BE2C (cell line): ENCODE measurements at regions not wholly inside any gene's neighbourhood (a gene's known extent, or its start where the extent isn't known, plus 50 kb on each side); places are given as distances from the start of the nearest gene placed in this dataset.
A peak's percentile ranks its signal among the peaks of the same experiment; 100 is the strongest.

ENCODE experiments used
- DNase-seq: peaks from one replicate; pipeline ENCODE4 v3.0.0-alpha.2; 2020
- H3K27me3 ChIP-seq: fragments of 250-450 bp; sonication (Bioruptor Pico); 2 replicates; pipeline ENCODE4 v1.5.1; 2020; ENCODE audit warnings: mild to moderate bottlenecking
- H3K36me3 ChIP-seq: fragments of 250-450 bp; sonication (Bioruptor Pico); 2 replicates; pipeline ENCODE4 v1.5.1; 2020; ENCODE audit warnings: mild to moderate bottlenecking
- H3K4me1 ChIP-seq: fragments of 250-450 bp; sonication (Bioruptor Pico); 2 replicates; pipeline ENCODE4 v1.5.1; 2020
- H3K4me3 ChIP-seq: 2 replicates; pipeline ENCODE4 v1.5.1; 2011; ENCODE audit warnings: low read depth, low read length
- H3K9me3 ChIP-seq: fragments of 250-450 bp; sonication (Bioruptor Pico); 2 replicates; pipeline ENCODE4 v1.5.1; 2020
- TF ChIP-seq, protein P1 (sequence below): IDR thresholded peaks from 2 replicates; pipeline ENCODE4 v1.5.1; 2012; ENCODE audit warnings: mild to moderate bottlenecking, low read depth, low read length

DNA sequence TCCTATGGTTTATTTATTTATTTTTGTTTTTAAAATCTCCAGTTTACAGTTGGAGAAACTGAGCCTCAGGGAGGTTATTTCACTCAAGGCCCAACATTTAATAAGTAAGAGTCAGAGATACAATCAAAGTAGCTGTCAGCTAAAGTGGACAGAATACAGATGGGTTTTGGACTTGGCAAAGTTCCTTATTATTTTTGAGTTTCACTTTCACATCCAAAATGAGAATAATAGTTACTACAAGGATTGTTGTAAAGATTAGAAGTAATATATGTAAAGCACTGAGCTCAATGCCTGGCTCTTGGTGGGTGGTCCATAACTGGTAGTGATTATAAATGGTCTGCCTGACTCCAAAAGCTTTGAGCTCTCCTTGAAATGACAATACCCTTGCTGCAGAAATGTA is 87.5 kb upstream of the SESN3 start:
- TF ChIP-seq, protein P1, sequence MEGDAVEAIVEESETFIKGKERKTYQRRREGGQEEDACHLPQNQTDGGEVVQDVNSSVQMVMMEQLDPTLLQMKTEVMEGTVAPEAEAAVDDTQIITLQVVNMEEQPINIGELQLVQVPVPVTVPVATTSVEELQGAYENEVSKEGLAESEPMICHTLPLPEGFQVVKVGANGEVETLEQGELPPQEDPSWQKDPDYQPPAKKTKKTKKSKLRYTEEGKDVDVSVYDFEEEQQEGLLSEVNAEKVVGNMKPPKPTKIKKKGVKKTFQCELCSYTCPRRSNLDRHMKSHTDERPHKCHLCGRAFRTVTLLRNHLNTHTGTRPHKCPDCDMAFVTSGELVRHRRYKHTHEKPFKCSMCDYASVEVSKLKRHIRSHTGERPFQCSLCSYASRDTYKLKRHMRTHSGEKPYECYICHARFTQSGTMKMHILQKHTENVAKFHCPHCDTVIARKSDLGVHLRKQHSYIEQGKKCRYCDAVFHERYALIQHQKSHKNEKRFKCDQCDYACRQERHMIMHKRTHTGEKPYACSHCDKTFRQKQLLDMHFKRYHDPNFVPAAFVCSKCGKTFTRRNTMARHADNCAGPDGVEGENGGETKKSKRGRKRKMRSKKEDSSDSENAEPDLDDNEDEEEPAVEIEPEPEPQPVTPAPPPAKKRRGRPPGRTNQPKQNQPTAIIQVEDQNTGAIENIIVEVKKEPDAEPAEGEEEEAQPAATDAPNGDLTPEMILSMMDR, result no peak
- peaks cover 13% of the 10 kb centered on the region for H3K4me1 ChIP-seq
- DNase-seq, result no peak
- H3K4me3 ChIP-seq, result no peak overlapping the region
- H3K27me3 ChIP-seq, result no peaks in the 10 kb centered on the region
- no peaks in the 10 kb centered on the region for H3K9me3 ChIP-seq
- no peaks in the 10 kb centered on the region for H3K36me3 ChIP-seq

DNA sequence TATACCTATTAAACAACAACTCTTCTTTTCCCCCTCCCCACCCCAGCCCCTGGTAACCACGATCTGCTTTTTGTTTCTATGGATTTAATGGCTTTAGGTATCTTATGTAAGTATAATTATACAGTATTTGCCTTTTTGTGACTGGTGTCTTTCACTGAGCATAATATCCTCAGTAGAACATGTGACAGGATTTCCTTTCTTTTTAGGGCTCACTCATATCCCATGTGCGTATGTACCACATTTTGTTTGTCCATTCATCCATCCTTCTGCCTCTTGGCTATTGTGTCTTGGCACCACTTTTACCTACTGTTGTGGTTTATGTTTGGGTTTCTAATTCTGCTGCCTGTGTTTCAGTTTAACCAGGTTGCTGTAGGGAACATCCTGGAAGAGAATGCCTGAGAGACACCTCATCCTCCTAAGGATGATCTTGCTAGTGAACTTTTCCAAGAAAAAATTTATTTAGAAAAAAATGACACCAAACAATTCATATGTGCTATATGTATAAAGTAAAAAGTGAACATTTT is 77.6 kb upstream of the SESN3 start:
- TF ChIP-seq, protein P1, result no peak
- H3K27me3 ChIP-seq, result no peaks in the 10 kb centered on the region
- no peak for DNase-seq

DNA sequence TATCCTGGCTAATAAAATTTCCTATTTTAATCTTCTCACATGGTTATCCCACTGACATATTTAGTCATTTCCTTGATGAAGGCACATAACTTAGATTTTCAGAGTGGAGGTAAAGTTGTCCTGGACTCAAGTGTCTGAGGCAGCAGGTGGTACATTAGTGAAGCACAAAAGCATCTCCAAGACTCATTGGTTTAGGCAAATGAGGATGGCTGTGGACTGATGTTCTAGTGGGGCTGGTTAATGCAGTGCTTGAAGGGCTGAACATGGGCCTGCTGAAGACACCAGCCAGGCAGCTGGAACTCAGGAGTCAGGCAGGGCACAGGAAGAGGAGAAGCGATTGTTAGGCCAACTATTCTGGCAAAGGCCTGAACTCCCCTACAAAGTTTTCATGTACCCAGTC is 76.3 kb upstream of the SESN3 start:
- H3K36me3 ChIP-seq, result no peaks in the 10 kb centered on the region
- H3K27me3 ChIP-seq, result no peaks in the 10 kb centered on the region
- H3K4me3 ChIP-seq, result no peak overlapping the region
- DNase-seq, result no peak
- TF ChIP-seq, protein P1, result no peak
- peaks cover 9% of the 10 kb centered on the region for H3K4me1 ChIP-seq
- no peaks in the 10 kb centered on the region for H3K9me3 ChIP-seq

More for the DNA sequence above, 77.6 kb upstream of the SESN3 start:
- Histone ChIP-seq H3K36me3 (no peaks in the 10 kb centered on the region), H3K4me1 (peaks cover 9% of the 10 kb centered on the region), H3K4me3 (no peak overlapping the region), H3K9me3 (no peaks in the 10 kb centered on the region)

GRCh38 chr11:95306801-95307200 is 75.8 kb upstream of the SESN3 start:
- H3K36me3 ChIP-seq, result no peaks in the 10 kb centered on the region
- peaks cover 9% of the 10 kb centered on the region for H3K4me1 ChIP-seq
- H3K27me3 ChIP-seq, result no peaks in the 10 kb centered on the region
- DNase-seq, result no peak
- no peaks in the 10 kb centered on the region for H3K9me3 ChIP-seq
- TF ChIP-seq, protein P1, result no peak
- no peak overlapping the region for H3K4me3 ChIP-seq

- TF ChIP-seq, protein P1, result peak; percentile 8; the same call in 1 of the 2 replicates
- Histone ChIP-seq H3K9me3 (no peaks in the 10 kb centered on the region), H3K4me3 (no peak overlapping the region), H3K4me1 (peaks cover 13% of the 10 kb centered on the region), H3K27me3 (no peaks in the 10 kb centered on the region), H3K36me3 (no peaks in the 10 kb centered on the region)
- no peak for DNase-seq
Measured at GRCh38 chr11:95306123-95306522, 75.1 kb upstream of the SESN3 start.

DNA sequence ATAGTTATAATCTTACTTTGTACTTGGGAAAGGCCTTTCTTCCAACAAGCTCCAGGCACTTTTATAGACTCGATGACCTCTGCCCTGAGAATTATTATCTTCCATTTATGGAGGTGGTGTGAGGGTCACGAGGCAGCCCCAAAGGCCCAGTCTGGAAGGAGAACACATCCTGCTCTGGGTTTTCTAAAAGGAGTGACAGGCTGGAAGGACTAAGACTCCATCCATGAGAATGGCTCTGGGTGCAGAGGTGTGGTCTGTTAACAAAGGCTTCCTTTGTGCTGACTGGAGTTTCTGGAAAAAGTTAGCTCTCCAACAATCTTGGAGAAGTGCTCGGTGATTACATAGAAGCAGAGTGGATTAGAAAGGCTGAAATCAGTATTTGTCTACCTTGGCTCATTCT is 74.7 kb upstream of the SESN3 start:
- no peaks in the 10 kb centered on the region for H3K9me3 ChIP-seq
- no peaks in the 10 kb centered on the region for H3K36me3 ChIP-seq
- H3K4me1 ChIP-seq, result peaks cover 13% of the 10 kb centered on the region
- no peaks in the 10 kb centered on the region for H3K27me3 ChIP-seq
- H3K4me3 ChIP-seq, result no peak overlapping the region
- TF ChIP-seq, protein P1, result no peak
- no peak for DNase-seq
